Right kidney (tissue), 1 donor: ENCODE measurements at regions not wholly inside any gene's neighbourhood (a gene's known extent, or its start where the extent isn't known, plus 50 kb on each side); places are given as distances from the start of the nearest gene placed in this dataset.

ENCODE experiments used
- DNase-seq: peaks from one replicate; pipeline ENCODE4 v3.0.0-alpha.2; 2016

- no peak for DNase-seq
Observed at GRCh38 chr2:217438136-217438535, 564.7 kb downstream of the TNS1 start.

GRCh38 chr2:217437290-217437870, 565.4 kb downstream of the TNS1 start:
- no peak for DNase-seq

GRCh38 chr2:217436386-217436785, 566.4 kb downstream of the TNS1 start:
- DNase-seq: no peak

- DNase-seq: peak; percentile 67
Observed at GRCh38 chr2:217434180-217434975, 568.4 kb downstream of the TNS1 start.

GRCh38 chr2:217433522-217433921, 569.3 kb downstream of the TNS1 start:
- no peak for DNase-seq

GRCh38 chr2:217431577-217432269, 571.1 kb downstream of the TNS1 start:
- no peak for DNase-seq

- DNase-seq: no peak
Observed at GRCh38 chr2:217430916-217431576, 571.2 kb upstream of the TNP1 start.

GRCh38 chr2:217429981-217430500, 570.2 kb upstream of the TNP1 start:
- no peak for DNase-seq

- DNase-seq: no peak
Observed at GRCh38 chr2:217421834-217422233, 562.0 kb upstream of the TNP1 start.

- DNase-seq: no peak
Observed at GRCh38 chr2:217420854-217421253, 561.0 kb upstream of the TNP1 start.

- DNase-seq: no peak
Observed at GRCh38 chr2:217419055-217419671, 559.3 kb upstream of the TNP1 start.

GRCh38 chr2:217418544-217418943, 558.7 kb upstream of the TNP1 start:
- DNase-seq: no peak

- no peak for DNase-seq
Observed at GRCh38 chr2:217418090-217418489, 558.2 kb upstream of the TNP1 start.

GRCh38 chr2:217417536-217417935, 557.7 kb upstream of the TNP1 start:
- no peak for DNase-seq

- no peak for DNase-seq
Observed at GRCh38 chr2:217415316-217415715, 555.5 kb upstream of the TNP1 start.

GRCh38 chr2:217414429-217414828, 554.6 kb upstream of the TNP1 start:
- DNase-seq: no peak

- no peak for DNase-seq
Observed at GRCh38 chr2:217413193-217413592, 553.3 kb upstream of the TNP1 start.

- DNase-seq: no peak
Observed at GRCh38 chr2:217412721-217413120, 552.9 kb upstream of the TNP1 start.

- no peak for DNase-seq
Observed at GRCh38 chr2:217412277-217412676, 552.4 kb upstream of the TNP1 start.

GRCh38 chr2:217410681-217410960, 550.8 kb upstream of the TNP1 start:
- DNase-seq: no peak

- no peak for DNase-seq
Observed at GRCh38 chr2:217409949-217410680, 550.3 kb upstream of the TNP1 start.

GRCh38 chr2:217407362-217407761, 547.5 kb upstream of the TNP1 start:
- DNase-seq: no peak
